Heart left ventricle (tissue), 13 donors: ENCODE measurements at regions not wholly inside any gene's neighbourhood (a gene's known extent, or its start where the extent isn't known, plus 50 kb on each side); places are given as distances from the start of the nearest gene placed in this dataset.

ENCODE experiments used
- CTCF ChIP-seq, 12 donors: fragments of 200-600 bp; sonication (generic) in 4 of 12; IDR thresholded peaks; one replicate each; pipeline versions ENCODE4 v1.5.0 to v1.8.0; 2018 to 2022; ENCODE audit warnings: antibody characterized with exemption in 12 of 12, mild to moderate bottlenecking in 5 of 12
- POLR2A ChIP-seq, 2 donors: fragments of 450-650 bp; IDR thresholded peaks; one replicate each; pipeline ENCODE4 v1.6.1; 2017; ENCODE audit warnings: antibody characterized with exemption in 2 of 2, mild to moderate bottlenecking in 2 of 2, moderate library complexity in 2 of 2
- donor health status: ischemic (EF 13 %, LVEDD 7.1; RV severe dilation, severe dysfunction).
- donor health status: DM: no; HTN: yes; CAD: no.
- donor health status: DM: no; HTN: no; CAD: no.
- donor health status: ischemic (EF 25% LVEDD 6.9; RV normal size, moderate dysfunction).
- donor health status: ischemic (EF 25% LVEDD 5.7; RV mildly dilated, moderate dysfunction).
- donor health status: ischemic (EF 35%, LVEDD 5.7; RV mildly dilated, moderate dysfunction).
- donor health status: nonischemic (EF 11% LVEDD 7.7; RV severe dilation, severe dysfunction).
- donor health status: DM: yes; HTN: yes; CAD: no.
- donor health status: PGD.
- donor health status: ischemic (EF 29% LVEDD 5.4; RV normal size, mild dysfunction).
- donor health status: nonischemic (EF 23%, LVEDD 6.1; RV moderate dilation, normal function).

GRCh38 chr1:38546636-38547035 is 312.9 kb downstream of the RRAGC start:
- TF ChIP-seq CTCF (IDR thresholded peaks at IDR 0.05) (no peak), POLR2A (IDR thresholded peaks at IDR 0.05) (no peak)
